Kidney (tissue), 13 donors: ENCODE measurements at regions not wholly inside any gene's neighbourhood (a gene's known extent, or its start where the extent isn't known, plus 50 kb on each side); places are given as distances from the start of the nearest gene placed in this dataset.

ENCODE experiments used
- DNase-seq, 5 donors: peaks; one replicate each; pipeline ENCODE4 v3.0.0-alpha.2; 2013 to 2020
- FAIRE-seq: peaks from 2 replicates; lab custom pipeline; 2012; peaks lifted over from hg19 to GRCh38; lab: Jason Lieb, UNC
- H3K27ac ChIP-seq, 2 donors: one replicate each; pipeline ENCODE4 v1.7.0; 2013; ENCODE audit warnings: low read depth in 2 of 2, low read length in 2 of 2, inconsistent platforms in 1 of 2
- H3K27me3 ChIP-seq: one replicate; pipeline ENCODE4 v1.7.1; 2013; ENCODE audit warnings: low read length, inconsistent platforms; ENCODE audit not compliant: control insufficient read depth, insufficient read depth
- H3K36me3 ChIP-seq, 3 donors: one replicate each; pipeline versions ENCODE4 v1.7.0 to v1.7.1; 2013; ENCODE audit warnings: low read length in 3 of 3, control low read depth in 1 of 3, inconsistent platforms in 1 of 3; ENCODE audit not compliant: insufficient read depth in 3 of 3, control insufficient read depth in 2 of 3
- H3K4me1 ChIP-seq, 3 donors: one replicate each; pipeline versions ENCODE4 v1.7.0 to v1.7.1; 2013; ENCODE audit warnings: low read length in 3 of 3, inconsistent platforms in 1 of 3, low read depth in 1 of 3; ENCODE audit not compliant: control insufficient read depth in 2 of 3, insufficient read depth in 2 of 3
- H3K4me3 ChIP-seq, 3 donors: one replicate each; pipeline versions ENCODE4 v1.7.0 to v1.8.1; 2013; ENCODE audit warnings: low read length in 3 of 3, control low read depth in 1 of 3, inconsistent platforms in 1 of 3
- H3K9ac ChIP-seq, 3 donors: one replicate each; pipeline versions ENCODE4 v1.7.0 to v1.7.1; 2013; ENCODE audit warnings: low read length in 3 of 3, control low read depth in 1 of 3, inconsistent platforms in 1 of 3
- H3K9me3 ChIP-seq, 3 donors: one replicate each; pipeline versions ENCODE4 v1.7.0 to v1.7.1; 2013; ENCODE audit warnings: low read length in 3 of 3, control low read depth in 1 of 3, inconsistent platforms in 1 of 3; ENCODE audit not compliant: control insufficient read depth in 2 of 3, insufficient read depth in 1 of 3
- CTCF ChIP-seq: IDR thresholded peaks from 3 replicates; pipeline ENCODE4 v1.5.1; 2012; ENCODE audit warnings: mild to moderate bottlenecking, moderate library complexity, borderline replicate concordance; ENCODE audit not compliant: insufficient read depth; ENCODE audit errors: extremely low read depth
- intact Hi-C: fragments of 100-400 bp; cut with DNase I; formaldehyde crosslinking; loops from one replicate; pipeline ENCODE4 v1.11.1; 2022
- donor health status: control.
- donor health status: control.
- donor health status: control.
- donor health status: control.
- donor health status: control.
- donor health status: DM: yes; HTN: yes; CAD: no.
- donor health status: Normal renal cell carcinoma (clear cell type).

- no peaks in the 10 kb centered on the region for H3K27me3 ChIP-seq
- FAIRE-seq = no peak
- intact Hi-C loops = no loop called here
- DNase-seq = no peak
- no peak overlapping the region for H3K4me3 ChIP-seq
- H3K9ac ChIP-seq = no peak overlapping the region
- peaks cover 0 to 20% (median 0%) of the 10 kb centered on the region in 3 donors for H3K9me3 ChIP-seq
- H3K27ac ChIP-seq = no peak overlapping the region
- H3K36me3 ChIP-seq = no peaks in the 10 kb centered on the region
- H3K4me1 ChIP-seq = no peaks in the 10 kb centered on the region
- no peak for TF ChIP-seq CTCF
Observed at GRCh38 chr9:2972475-2972874, 128.6 kb upstream of the PUM3 start.

- Histone ChIP-seq H3K36me3 (no peaks in the 10 kb centered on the region), H3K4me3 (no peak overlapping the region), H3K9me3 (peaks cover 0 to 20% (median 0%) of the 10 kb centered on the region in 3 donors), H3K4me1 (no peaks in the 10 kb centered on the region), H3K9ac (no peak overlapping the region), H3K27me3 (no peaks in the 10 kb centered on the region), H3K27ac (no peak overlapping the region)
- no peak for FAIRE-seq
- DNase-seq = no peak
- no peak for TF ChIP-seq CTCF
- intact Hi-C loops = no loop called here
Observed at GRCh38 chr9:2970864-2971263, 127.0 kb upstream of the PUM3 start.

GRCh38 chr9:2967766-2968165 lies 123.9 kb upstream of the PUM3 start:
- peaks cover 0 to 12% (median 0%) of the 10 kb centered on the region in 3 donors for H3K9me3 ChIP-seq
- no peak overlapping the region for H3K9ac ChIP-seq
- no peak overlapping the region for H3K4me3 ChIP-seq
- TF ChIP-seq CTCF = no peak
- DNase-seq (no peak), FAIRE-seq (no peak)
- no peaks in the 10 kb centered on the region for H3K4me1 ChIP-seq
- no peak overlapping the region for H3K27ac ChIP-seq
- intact Hi-C loops = no loop called here
- no peaks in the 10 kb centered on the region for H3K36me3 ChIP-seq
- H3K27me3 ChIP-seq = no peaks in the 10 kb centered on the region
